ENCODE measurements at regions not wholly inside any gene's neighbourhood (a gene's known extent, or its start where the extent isn't known, plus 50 kb on each side); places are given as distances from the start of the nearest gene placed in this dataset.

GRCh38 chr9:81513059-81513458, 176.3 kb downstream of the TLE1 start:
- TF ChIP-seq POLR2A (IDR thresholded peaks at IDR 0.05) (no peak), CTCF (IDR thresholded peaks at IDR 0.05) (no peak)
